22Rv1 (cell line): ENCODE measurements at regions not wholly inside any gene's neighbourhood (a gene's known extent, or its start where the extent isn't known, plus 50 kb on each side); places are given as distances from the start of the nearest gene placed in this dataset.

Experiments
- CTCF ChIP-seq: fragments of 450-650 bp; IDR thresholded peaks from 2 replicates; pipeline ENCODE4 v1.5.1; 2017; ENCODE audit warnings: mild to moderate bottlenecking
- ZFX ChIP-seq: fragments of 450-650 bp; IDR thresholded peaks from 2 replicates; pipeline ENCODE4 v1.6.1; 2017; ENCODE audit warnings: antibody characterized with exemption, borderline replicate concordance

- TF ChIP-seq CTCF (no peak), ZFX (no peak)
Observed at GRCh38 chr3:88725440-88726165, 381.8 kb upstream of the EPHA3 start.
